HPDE6-E6E7 (cell line): ENCODE measurements at regions not wholly inside any gene's neighbourhood (a gene's known extent, or its start where the extent isn't known, plus 50 kb on each side); places are given as distances from the start of the nearest gene placed in this dataset.
"Not testable (repeated sequence)": the region's sequence is repeated elsewhere in the genome, so short reads cannot be mapped to it uniquely, and the experiment has no call there.

Experiments
- DNase-seq: peaks from one replicate; pipeline ENCODE4 v3.0.0; 2011; ENCODE audit warnings: missing footprints; ENCODE audit errors: extremely low spot score

DNA sequence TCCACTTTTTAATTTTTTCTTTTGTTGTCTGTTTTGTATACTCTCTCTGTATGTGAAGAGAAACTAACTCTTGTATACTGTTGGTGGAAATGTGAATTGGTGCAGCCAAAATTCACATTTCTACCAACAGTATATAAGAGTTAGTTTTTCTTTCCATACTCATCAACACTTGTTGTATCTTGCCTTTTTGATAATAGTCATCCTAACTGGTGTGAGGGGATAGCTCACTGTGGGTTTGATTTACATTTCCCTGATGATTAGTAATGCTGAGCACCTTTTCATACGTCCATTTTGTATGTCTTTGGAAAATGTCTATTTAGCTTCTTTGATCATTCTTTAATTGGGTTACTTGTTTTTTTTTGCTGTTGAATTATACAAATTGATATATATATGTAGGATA, 375.5 kb upstream of the IGFBP3 start:
- no peak for DNase-seq

DNA sequence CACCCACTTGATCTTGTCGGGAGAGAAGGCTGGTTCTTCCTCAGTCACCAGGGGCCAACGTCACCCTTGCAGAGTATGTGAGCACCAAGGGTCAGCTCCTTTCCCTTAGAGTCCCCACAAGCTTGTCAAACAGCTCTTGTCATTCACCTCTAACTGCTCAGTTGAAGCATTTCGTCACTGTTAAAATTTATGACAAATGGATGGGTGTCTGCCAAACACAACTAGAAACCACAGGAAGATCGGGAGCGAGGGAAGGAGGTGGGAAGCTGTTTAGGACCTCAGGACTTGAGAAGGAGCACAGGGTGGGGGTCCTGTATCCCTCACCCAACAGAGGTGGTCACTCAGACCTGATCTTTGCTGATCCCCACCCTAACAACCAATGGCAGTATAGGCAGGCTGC, 373.3 kb upstream of the IGFBP3 start:
- DNase-seq, result no peak

DNA sequence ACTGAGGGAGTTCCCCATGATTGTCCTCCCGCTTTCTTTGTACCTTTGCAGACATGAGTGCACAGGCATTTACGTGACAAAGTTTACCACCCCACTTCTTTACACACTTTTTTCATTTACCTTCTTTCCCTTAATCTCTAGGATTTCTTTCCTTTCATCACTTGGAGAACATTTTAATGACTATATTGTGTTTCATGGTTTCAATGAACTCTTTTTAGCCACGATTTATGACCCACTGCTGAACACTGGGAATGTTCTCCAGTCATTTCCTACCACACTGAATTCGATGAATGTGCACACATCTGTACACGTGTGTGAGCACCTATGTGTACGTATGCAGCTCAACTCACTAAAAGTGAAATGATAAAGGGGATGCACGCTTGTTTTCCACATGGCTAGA, 371.7 kb upstream of the IGFBP3 start:
- no peak for DNase-seq

DNA sequence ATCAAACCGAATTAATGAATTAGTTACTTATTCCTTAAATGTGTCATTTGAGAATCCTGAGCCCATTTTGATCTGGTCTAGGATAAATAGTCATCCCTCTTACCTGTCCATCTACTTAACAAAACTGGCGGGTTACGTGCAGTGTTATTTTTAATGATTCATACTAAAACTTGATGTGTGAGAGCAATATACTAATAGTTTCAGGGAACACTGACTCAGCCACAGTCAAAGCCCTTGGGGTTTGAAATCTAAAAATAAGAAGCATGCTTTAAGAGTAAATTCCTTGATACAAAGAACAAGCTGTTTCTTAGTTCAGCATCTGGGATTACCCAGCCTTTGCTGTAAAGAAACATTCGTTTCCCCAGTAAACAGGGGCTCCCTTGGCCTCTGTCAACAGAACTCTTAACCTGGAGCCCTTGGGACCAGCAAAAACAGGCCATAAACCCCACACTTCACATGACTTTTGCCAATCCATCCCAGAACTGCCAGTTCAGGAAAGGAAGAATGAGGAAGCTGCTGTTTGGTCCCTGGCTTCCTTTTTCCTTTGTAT, 370.6 kb upstream of the IGFBP3 start:
- DNase-seq, result peak; percentile 49

DNA sequence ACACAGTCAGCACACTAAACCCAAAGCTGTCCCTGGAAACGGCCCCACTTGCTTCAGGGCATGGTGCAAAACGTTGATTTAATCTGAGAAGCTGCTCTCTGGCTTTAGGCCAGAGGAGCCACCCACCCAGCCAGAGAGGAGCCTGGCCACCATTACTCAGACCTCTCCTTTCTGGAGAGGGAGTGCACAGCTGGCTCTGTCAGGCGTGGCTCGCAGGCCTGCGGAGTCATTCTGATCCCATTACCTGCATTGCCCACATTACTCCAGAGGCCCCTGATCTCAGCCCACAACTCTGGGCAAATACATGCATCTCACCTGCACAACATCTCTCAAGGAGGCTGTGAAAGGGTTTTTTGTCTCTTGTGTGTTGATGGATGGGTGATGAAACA, 370.0 kb upstream of the IGFBP3 start:
- peak; percentile 63 for DNase-seq

DNA sequence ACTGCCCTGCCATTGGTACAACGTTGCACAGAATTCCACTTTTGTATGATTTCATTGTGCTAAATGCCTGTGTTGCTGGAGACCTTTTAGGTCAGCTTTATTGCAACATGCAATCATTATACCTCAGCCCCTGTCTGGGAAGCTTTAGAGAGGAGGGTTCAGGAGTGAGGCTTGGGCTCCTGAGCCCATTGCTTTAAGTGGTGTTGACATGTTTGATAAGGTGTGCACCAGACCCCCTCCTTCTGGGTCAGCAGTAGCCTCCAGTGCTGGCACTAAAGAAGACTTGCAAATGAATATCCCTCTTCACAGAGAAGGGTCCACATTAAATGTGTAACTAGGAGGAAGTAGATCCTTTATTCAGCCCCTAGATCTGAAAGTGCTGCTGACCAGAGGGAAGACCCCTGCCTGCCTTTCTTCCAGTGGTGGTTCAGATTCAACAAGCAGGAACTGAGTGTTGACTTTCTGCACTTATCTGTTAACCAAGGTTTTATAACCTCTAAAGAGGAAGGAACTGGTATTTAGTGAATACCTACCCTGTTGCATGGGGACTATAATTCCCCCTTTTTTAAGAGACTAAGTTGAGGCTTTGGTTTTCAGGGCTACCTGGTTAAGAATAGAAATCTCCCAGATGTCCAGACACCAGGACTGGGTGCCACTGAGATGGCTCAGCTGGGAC, 369.4 kb upstream of the IGFBP3 start:
- DNase-seq, result no peak

DNA sequence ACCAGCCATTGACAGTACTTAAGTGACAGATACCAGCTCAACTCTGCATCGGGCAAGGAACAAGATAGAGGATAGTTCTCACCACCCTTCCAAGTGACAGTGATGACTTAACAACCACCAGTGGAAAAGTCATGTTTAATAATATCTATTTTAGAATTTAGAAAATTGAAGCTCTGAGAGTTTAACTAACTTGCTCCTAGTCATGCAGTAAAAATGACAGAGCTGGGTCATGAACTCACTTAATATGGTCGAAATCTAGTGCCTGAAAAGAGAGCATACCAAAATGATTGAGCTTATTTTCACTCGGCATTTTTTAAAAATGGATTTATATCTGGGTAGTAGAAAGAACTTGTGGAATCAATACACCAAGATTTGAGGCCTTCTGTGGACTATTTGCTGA, 367.8 kb upstream of the IGFBP3 start:
- no peak for DNase-seq

DNA sequence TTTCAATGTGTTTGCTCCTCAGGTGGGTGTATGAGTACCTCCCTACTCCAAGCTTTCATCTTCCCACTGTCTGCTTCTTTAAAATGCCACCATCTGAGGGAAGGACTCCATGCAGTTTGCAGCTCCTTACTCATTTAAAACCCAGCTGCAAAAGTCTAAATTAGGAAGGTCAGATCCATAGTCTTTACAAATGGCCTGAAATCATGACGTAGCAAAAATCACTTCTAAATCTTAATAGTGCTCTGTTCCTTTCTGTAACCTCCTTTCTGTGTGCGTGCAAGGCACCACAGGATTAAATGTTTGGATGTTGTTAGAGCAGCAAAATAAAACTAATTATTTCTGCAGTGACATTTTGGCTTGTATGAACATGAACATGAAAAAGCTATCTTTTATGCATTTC, 366.9 kb upstream of the IGFBP3 start:
- DNase-seq, result no peak

DNA sequence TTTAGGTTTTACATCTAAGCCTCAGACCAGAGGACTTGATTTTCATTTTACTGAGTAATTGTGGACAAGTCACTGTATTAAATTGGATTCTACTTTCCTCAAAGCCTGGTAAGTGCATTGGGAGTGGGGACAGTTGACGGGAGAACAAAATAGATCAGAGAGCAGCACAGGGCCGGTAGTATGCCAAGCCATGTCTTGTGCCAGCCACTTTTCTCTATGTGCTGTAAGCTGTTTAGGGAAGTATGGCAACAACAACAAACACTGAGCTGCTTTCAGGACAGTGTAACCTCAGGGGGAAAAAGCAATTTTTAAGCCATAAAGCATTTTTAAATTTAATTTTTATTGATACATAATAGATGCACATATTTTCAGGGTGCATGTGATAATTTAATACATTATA, 365.9 kb upstream of the IGFBP3 start:
- DNase-seq, result no peak

DNA sequence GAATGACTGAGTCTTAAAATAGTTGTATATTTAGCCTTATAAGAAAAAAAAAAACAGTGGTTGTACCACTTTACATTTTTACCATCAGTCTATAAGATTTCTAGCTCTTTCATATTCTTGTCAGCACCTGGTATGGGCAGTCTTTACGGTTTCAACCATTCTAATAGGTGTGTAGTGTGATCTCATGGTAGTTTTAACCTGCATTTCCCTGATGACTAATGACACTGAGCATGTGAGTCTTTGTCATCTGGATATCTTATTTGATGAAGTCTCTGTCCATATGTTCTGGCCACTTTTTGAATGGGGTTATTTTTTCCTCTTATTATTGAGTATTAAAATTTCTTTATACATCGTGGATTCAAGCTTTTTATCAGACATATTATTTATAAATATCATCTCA, 365.3 kb upstream of the IGFBP3 start:
- peak; percentile 23 for DNase-seq

DNA sequence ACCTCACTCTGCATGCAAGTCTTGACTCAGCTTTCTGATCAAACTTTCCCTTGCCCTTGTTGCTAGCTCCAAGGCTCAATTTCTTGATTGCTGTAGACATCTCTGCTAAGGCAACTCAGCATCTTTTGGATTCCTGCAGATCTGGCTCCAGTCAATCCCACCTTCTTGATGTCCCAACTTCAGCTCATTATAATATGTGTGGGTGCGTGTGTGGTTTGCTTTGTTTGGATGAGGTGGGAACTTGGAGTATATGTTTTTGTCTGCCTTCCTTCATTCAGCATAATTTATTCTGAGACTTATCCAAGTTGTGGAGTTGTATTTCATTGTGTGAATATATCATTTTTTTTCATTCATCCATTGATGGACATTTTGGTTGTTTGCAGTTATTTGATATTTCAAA, 364.8 kb upstream of the IGFBP3 start:
- no peak for DNase-seq

DNA sequence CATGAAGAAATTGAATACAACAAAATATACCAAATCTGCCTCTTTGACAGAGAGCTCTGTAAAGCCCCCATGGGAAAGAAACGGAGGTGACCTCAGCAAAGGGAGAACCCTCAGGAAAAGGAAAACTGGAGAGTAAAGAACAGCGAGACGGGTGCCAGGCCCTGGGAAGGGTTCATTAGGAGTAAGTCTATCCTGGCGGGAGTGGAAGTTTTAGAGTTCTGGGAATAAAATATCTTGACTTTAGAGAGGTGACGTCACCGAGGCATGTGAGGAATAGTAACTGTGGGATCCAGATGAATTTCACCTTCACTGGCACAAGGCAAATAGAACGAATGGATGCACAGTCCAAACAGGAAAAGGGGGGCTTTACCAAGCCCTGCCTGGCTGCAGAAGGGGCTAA, 362.8 kb upstream of the IGFBP3 start:
- DNase-seq, result no peak

DNA sequence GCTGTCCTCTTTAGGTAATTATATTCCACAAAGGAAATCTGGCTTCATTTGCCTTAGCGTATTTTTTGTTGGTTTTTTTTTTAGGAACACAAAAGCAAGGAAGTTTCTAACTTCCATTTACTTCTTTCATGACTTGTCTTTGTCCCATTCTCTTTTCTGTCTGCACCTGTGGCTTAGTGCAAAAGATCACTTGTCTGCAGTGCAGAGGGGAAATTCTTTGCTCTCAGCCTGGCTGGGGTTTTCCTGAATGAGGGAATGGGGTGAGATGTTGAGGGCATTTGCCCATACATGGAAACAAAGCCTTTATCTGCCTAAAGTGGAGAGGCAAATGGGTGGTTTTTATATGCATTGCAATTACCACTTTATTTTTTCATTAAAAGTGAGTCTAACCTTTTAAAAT, 361.1 kb upstream of the IGFBP3 start:
- DNase-seq, result no peak

DNA sequence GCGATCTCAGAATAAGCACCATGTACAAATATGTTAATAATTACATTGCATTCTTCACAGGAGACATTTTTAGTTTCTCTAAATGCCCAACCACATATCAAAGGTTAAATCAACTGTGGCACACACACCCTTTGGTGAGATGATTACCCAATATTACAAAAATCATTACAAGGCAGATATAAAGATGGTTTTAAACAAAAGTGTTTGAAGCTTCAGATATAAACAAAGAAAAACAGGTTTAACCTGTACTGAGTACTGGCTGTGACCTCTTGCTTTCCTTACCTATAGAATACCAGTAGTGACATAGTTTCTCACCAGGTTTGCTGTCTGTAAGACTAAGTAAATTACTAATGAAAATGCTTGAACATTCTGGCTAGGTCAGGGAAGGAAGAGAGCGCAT, 360.0 kb upstream of the IGFBP3 start:
- DNase-seq, result peak; percentile 23

DNA sequence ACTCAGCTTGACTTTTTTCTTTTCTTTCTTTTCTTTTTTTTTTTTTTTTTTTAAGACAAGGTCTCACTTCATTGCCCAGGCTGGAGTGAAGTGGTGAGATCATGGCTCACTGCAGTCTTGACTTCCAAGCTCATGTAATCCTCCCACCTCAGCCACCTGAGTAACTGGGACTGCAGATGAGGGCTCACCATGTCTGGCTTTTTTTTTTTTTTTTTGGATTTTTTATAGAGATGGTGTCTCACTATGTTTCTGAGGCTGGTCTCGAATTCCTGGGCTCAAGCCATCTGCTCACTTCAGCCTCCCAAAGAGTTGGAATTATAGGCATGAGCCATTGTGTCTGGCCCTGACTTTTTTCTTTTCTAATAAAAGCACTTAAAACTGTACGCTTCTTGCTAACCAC, 358.2 kb upstream of the IGFBP3 start:
- no peak for DNase-seq

DNA sequence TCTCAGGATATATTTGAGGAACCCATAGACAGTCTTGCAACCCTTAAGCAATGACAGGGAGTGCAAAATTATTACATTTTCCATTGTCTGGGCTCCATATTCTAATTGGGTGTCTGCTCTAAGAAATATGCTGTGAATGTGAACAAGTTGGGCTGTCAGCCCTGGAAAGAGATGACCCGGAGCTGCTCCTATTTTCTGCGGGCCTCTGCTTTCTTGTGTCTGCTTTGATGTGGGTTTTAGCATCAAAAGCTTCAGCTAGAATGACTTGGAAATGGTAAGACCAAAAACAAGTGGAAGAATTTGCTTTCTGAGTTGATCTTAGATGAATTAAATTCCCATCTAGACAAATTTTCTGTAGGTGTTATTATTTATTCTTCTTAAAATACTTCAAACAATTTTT, 343.6 kb upstream of the IGFBP3 start:
- no peak for DNase-seq

DNA sequence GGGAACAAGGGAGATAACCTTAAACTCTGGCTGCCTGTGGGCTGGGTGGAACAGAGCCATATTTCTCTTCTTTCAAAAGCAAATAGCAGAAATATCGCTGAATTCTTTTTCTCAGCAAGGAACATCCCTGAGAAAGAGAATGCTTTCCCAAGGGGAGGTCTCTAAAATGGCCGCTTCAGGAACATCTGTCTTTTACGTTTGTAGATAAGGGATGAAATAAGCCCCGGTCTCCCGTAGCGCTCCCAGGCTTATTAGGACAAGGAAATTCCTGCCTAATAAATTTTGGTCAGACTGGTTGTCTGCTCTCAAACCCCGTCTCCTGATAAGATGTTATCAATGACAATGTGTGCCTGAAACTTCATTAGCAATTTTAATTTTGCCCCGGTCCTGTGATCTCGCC, 340.6 kb upstream of the IGFBP3 start:
- DNase-seq, result not testable (repeated sequence)

DNA sequence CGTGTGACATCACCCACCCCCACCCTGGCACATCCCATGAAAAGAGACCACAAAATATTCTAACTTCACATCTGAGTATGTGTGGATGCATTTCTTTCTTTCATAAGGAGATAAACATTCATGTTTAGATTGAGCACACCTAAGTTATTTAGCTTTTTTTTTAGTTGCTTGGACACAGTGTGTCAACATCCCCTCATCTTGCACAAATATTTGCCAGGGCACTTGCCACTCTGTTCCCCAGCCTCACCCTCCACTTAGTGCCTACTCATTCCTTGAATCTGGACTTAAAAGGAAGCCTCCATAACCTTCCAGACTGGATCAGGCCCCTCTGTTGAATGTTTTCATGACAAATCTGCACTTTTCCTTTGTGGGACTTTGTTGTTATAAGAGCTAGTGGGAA, 338.9 kb upstream of the IGFBP3 start:
- no peak for DNase-seq

DNA sequence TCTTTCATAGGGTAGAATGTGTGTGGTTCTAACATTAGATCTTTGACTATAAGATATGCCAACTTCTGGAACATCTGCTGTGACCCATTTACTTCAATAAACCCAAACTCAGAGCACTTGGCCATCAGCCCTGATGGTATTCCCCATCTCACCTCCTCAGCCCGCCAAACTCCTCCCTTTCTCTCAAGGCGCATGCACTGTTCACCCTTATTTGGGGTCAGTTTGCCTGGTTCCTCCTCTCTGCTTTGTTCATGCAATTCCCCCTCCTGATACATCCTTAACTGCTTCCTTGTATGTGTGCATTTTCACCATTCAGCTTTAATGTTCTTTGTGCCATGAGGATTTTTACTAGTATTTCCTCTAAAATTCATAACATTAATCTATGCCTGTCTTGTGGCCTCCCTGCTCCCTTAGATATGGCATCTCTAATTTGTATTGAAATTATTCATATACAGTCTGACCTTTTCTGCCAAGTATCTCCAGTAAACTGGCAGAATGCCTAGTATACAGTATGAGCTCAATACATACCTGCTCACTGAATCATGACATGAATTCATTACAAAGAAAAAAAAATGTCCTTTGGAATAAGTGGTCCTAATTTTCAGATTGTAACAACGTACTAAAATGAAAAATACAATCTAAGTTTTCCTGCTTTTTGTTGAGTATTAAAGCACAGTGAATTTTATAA, 336.8 kb upstream of the IGFBP3 start:
- DNase-seq, result peak; percentile 40

DNA sequence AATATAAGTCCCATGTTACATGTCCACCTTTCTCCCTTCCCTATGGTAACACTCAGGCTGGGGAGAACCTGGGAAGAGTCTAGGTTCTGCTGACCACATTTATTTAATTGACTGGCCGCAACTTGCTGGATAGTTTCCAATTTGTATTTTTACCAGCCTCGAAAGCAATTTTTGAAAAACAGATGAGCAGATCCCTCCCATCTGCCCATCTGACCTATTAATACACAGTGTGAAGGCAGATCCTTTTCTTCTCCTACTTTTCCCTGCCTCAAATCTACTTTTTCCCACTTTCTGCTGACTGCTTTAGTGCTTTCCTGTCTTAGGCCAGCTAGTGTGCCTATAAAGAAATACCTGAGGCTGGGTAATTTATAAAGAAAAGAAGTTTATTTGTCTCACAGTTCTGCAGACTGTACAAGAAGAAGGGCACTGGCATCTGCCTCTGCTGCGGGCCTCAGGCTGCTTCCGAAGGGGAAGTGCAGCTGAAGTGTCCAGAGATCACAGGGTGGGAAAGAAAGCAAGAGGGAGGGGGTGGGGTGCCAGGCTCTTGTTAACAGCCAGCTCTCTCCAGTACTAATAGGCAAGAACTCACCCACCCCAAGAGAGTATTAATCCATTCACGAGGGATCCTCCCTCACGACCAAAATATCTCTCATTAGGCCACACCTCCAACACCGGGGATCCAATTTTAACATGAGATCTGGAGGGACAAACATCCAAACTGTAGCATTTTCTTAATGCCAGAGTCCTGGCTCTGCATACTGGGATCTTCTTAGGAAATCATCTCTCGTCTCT, 336.0 kb upstream of the IGFBP3 start:
- DNase-seq, result no peak

DNA sequence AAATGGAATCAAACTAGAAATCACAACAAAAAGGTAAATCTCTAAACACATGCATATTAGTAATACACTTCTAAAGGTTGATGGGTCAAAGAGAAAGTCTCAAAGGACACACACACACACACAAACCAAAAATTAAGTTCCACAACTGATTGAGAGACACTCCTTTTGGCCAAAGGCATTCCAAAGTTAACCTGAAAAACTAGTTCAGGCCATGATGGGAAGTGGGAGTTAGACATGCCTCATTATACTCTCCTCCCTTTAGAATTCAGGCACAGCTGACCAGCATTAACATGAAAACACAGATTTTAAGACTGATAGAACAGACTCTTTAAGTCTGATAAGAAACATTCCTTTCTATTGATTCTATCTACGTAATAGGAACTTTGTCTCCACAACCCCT, 332.4 kb upstream of the IGFBP3 start:
- no peak for DNase-seq

DNA sequence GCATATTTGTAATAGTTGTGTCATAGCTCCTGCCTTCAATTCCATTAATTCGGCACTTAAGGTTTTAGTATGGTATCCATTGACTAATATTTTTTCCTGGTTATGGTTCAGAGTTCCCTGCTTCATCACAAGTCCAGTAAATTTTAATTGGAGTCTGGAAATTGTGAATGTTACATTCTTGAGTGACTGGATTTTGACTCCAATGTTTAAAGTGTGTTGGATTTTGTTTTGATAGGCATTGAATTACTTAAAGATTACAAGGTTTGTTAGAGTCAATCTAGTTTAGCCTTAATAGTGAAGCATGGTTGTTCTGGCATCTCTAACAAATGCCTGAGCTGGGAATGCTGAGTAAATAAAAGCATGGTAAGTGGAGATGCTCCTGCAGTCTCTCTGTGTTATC, 326.6 kb upstream of the IGFBP3 start:
- DNase-seq, result no peak

DNA sequence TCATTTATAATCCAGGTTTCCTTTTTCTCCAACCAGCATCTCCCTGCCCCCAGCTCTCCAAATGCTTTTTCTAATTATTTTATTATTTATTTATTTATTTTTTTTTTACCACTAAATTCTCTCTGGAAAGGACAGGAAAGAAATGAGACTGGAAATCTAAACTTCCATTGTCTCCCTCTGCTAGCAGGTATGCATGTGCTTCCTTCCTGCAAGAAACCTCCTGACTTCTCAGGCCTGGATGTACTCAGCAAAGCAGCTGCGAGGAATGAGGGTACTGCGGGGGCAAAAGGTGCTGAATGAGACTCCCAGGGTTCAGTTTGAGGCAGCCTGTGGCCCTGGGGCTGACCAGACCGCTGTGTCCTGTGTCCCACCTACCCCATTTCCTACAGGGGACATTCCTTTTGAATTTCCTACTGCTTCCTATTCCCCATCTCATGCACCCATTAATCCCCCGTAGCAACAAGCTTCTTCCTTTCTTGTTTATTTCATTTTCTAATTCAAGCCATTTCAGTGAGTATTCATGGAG, 324.6 kb upstream of the IGFBP3 start:
- DNase-seq, result no peak
